ENCODE measurements at regions not wholly inside any gene's neighbourhood (a gene's known extent, or its start where the extent isn't known, plus 50 kb on each side); places are given as distances from the start of the nearest gene placed in this dataset.
"Not testable (repeated sequence)": the region's sequence is repeated elsewhere in the genome, so short reads cannot be mapped to it uniquely, and the experiment has no call there.

- DNase-seq (ENCODE audit: low read depth, low spot score); H3K4me3 ChIP-seq (ENCODE audit: insufficient read length, low read depth); H3K27me3 ChIP-seq (ENCODE audit: insufficient read depth, insufficient read length); H3K9me3 ChIP-seq (ENCODE audit: insufficient read depth, low read length); H3K36me3 ChIP-seq (ENCODE audit: insufficient read depth, insufficient read length, low read length); H3K9ac ChIP-seq (ENCODE audit: insufficient read length, low read depth); H3K4me1 ChIP-seq (ENCODE audit: insufficient read depth, insufficient read length): not testable (repeated sequence)
Measured at GRCh38 chr1:149211757-149212420, 108.5 kb upstream of the NBPF9 start.

DNA sequence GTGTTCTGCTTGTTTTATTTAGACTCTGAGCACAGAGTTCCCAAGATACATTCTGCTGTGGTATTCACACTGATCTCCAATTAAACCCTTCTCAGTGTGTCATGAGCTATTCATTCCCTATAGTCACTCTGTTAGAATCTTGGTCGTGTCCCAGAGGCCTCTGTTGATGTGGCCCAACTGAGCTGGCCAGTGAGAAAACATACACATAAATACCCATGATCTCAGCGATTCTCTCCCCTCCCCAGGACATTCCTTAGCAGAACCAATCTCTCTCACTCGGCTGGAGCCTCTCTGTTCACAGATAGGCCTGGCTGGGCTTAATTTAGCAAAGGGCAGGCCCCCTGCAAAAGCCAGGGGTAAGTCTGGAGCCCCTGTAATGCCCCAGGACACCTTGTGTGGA is 109.6 kb upstream of the NBPF9 start:
- H3K27me3 ChIP-seq (ENCODE audit: insufficient read depth, insufficient read length); DNase-seq (ENCODE audit: low read depth, low spot score); H3K36me3 ChIP-seq (ENCODE audit: insufficient read depth, insufficient read length, low read length); H3K4me3 ChIP-seq (ENCODE audit: insufficient read length, low read depth); H3K9me3 ChIP-seq (ENCODE audit: insufficient read depth, low read length); H3K4me1 ChIP-seq (ENCODE audit: insufficient read depth, insufficient read length); H3K9ac ChIP-seq (ENCODE audit: insufficient read length, low read depth): not testable (repeated sequence)

GRCh38 chr1:149213673-149214072 is 110.3 kb upstream of the NBPF9 start:
- DNase-seq (ENCODE audit: low read depth, low spot score); H3K9me3 ChIP-seq (ENCODE audit: insufficient read depth, low read length); H3K9ac ChIP-seq (ENCODE audit: insufficient read length, low read depth); H3K4me3 ChIP-seq (ENCODE audit: insufficient read length, low read depth); H3K36me3 ChIP-seq (ENCODE audit: insufficient read depth, insufficient read length, low read length); H3K27me3 ChIP-seq (ENCODE audit: insufficient read depth, insufficient read length); H3K4me1 ChIP-seq (ENCODE audit: insufficient read depth, insufficient read length): not testable (repeated sequence)

DNA sequence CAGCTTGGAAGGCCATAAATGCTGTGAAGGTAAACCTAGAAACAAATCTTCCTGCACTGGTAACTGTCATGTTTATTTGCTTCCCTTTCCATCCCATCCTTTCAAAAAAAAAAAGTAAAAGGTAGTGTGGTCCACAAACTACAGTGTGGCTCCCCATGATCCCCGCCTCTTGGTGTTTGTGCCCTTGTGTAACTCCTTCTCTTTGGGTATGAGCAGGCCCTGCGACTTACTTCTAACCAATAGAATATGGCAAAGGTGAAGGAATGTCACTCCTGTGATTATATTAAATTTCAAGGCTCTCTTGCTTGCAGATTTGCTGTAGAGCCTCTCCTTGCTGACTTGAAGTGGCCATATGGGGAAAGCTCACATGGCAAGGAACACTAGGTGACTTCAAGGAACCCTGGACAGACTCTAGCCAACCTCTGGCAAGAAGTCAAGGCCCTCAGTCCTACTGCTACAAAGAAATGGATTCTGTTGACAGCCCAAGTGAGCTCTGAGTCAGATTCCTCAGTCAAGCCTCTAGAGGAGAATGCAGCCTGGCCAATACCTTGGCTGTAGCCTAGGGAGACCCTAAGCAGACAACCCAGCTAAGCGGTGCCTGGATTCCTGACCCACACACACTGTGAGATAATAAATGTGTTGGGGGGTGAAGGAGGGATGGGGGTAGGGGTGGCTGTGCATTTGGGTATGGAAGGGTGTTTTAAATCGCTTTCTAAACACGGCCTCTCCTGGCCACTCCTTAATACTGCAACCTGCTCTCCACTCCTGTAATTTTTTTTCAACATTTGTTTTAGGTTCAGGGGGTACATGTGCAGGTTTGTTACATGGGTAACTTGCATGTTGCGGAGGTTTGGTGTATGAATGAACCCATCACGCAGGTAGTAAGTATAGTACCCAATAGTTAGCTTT is 115.0 kb upstream of the NBPF9 start:
- not testable (repeated sequence) for H3K9ac ChIP-seq (ENCODE audit: insufficient read length, low read depth); H3K9me3 ChIP-seq (ENCODE audit: insufficient read depth, low read length); H3K27me3 ChIP-seq (ENCODE audit: insufficient read depth, insufficient read length); H3K36me3 ChIP-seq (ENCODE audit: insufficient read depth, insufficient read length, low read length); DNase-seq (ENCODE audit: low read depth, low spot score); H3K4me3 ChIP-seq (ENCODE audit: insufficient read length, low read depth); H3K4me1 ChIP-seq (ENCODE audit: insufficient read depth, insufficient read length)

- H3K36me3 ChIP-seq (ENCODE audit: insufficient read depth, insufficient read length, low read length); H3K9me3 ChIP-seq (ENCODE audit: insufficient read depth, low read length); H3K27me3 ChIP-seq (ENCODE audit: insufficient read depth, insufficient read length); H3K9ac ChIP-seq (ENCODE audit: insufficient read length, low read depth); DNase-seq (ENCODE audit: low read depth, low spot score); H3K4me3 ChIP-seq (ENCODE audit: insufficient read length, low read depth); H3K4me1 ChIP-seq (ENCODE audit: insufficient read depth, insufficient read length): not testable (repeated sequence)
Measured at GRCh38 chr1:149219539-149219938, 116.2 kb upstream of the NBPF9 start.

GRCh38 chr1:149220463-149221074 is 117.2 kb upstream of the NBPF9 start:
- H3K36me3 ChIP-seq (ENCODE audit: insufficient read depth, insufficient read length, low read length); H3K4me1 ChIP-seq (ENCODE audit: insufficient read depth, insufficient read length); H3K9ac ChIP-seq (ENCODE audit: insufficient read length, low read depth); DNase-seq (ENCODE audit: low read depth, low spot score); H3K9me3 ChIP-seq (ENCODE audit: insufficient read depth, low read length); H3K27me3 ChIP-seq (ENCODE audit: insufficient read depth, insufficient read length); H3K4me3 ChIP-seq (ENCODE audit: insufficient read length, low read depth): not testable (repeated sequence)

GRCh38 chr1:149227933-149228665 is 124.7 kb upstream of the NBPF9 start:
- H3K36me3 ChIP-seq (ENCODE audit: insufficient read depth, insufficient read length, low read length); H3K9me3 ChIP-seq (ENCODE audit: insufficient read depth, low read length); H3K27me3 ChIP-seq (ENCODE audit: insufficient read depth, insufficient read length); H3K4me3 ChIP-seq (ENCODE audit: insufficient read length, low read depth); H3K9ac ChIP-seq (ENCODE audit: insufficient read length, low read depth); DNase-seq (ENCODE audit: low read depth, low spot score); H3K4me1 ChIP-seq (ENCODE audit: insufficient read depth, insufficient read length): not testable (repeated sequence)

GRCh38 chr1:149228672-149229585 is 125.6 kb upstream of the NBPF9 start:
- not testable (repeated sequence) for DNase-seq (ENCODE audit: low read depth, low spot score); H3K9me3 ChIP-seq (ENCODE audit: insufficient read depth, low read length); H3K36me3 ChIP-seq (ENCODE audit: insufficient read depth, insufficient read length, low read length); H3K9ac ChIP-seq (ENCODE audit: insufficient read length, low read depth); H3K27me3 ChIP-seq (ENCODE audit: insufficient read depth, insufficient read length); H3K4me3 ChIP-seq (ENCODE audit: insufficient read length, low read depth); H3K4me1 ChIP-seq (ENCODE audit: insufficient read depth, insufficient read length)

- H3K27me3 ChIP-seq (ENCODE audit: insufficient read depth, insufficient read length); H3K9ac ChIP-seq (ENCODE audit: insufficient read length, low read depth); DNase-seq (ENCODE audit: low read depth, low spot score); H3K4me1 ChIP-seq (ENCODE audit: insufficient read depth, insufficient read length); H3K36me3 ChIP-seq (ENCODE audit: insufficient read depth, insufficient read length, low read length); H3K4me3 ChIP-seq (ENCODE audit: insufficient read length, low read depth); H3K9me3 ChIP-seq (ENCODE audit: insufficient read depth, low read length): not testable (repeated sequence)
Measured at GRCh38 chr1:149229813-149230212, 126.5 kb upstream of the NBPF9 start.

DNA sequence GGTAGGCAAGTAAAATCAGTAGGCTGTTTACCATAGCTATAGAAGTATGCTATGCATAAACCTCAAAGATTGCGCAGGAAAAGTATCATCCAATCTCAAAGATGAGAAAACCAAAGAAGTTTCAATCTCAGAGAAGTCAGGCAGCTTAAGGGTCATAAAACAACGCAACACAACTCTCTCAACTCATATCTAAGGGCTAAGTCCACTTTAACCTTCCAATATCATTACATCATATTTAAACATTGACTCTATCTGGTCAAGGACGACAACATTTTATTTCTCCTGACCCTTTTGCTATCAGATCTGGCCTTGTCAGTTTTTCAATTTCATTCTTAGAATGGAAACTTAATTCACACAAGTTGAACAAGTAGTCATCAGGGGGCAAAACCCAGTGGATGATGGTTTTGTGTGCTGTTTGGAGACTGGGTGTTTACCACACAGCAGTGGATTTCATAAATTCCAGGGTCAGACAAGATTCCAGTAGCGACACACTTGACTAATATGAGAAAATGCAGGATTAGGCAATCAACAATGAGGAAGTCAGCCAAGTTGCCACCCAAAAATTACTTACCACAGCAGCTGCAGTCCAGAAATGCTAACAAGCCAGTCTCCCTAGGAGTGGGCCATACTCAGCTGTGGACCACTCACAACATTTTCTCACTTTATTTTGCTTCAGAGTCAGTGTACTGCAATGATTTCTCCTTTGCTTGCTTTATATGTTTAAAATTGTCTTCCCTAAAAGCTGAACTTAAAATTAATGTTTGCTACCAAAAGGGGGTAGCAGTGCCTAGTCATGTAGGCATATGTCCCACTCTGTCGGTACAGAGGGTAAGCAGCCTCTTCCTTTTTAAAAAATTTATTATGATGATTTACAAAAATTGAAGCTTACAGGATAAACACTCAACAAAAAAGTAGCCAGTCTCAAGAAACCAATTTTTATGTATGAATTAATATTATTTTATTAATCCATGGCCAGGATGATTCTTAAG is 131.9 kb upstream of the NBPF9 start:
- not testable (repeated sequence) for H3K36me3 ChIP-seq (ENCODE audit: insufficient read depth, insufficient read length, low read length); H3K27me3 ChIP-seq (ENCODE audit: insufficient read depth, insufficient read length); H3K4me1 ChIP-seq (ENCODE audit: insufficient read depth, insufficient read length); DNase-seq (ENCODE audit: low read depth, low spot score); H3K9me3 ChIP-seq (ENCODE audit: insufficient read depth, low read length); H3K4me3 ChIP-seq (ENCODE audit: insufficient read length, low read depth); H3K9ac ChIP-seq (ENCODE audit: insufficient read length, low read depth)

Measured in NT2/D1 (cell line).